Fibroblast of lung (primary cell): ENCODE measurements at regions not wholly inside any gene's neighbourhood (a gene's known extent, or its start where the extent isn't known, plus 50 kb on each side); places are given as distances from the start of the nearest gene placed in this dataset.

Experiments used
- DNase-seq, 2 donors: peaks; one replicate each; pipeline versions ENCODE4 v3.0.0 to v3.0.0-alpha.2; 2010; ENCODE audit warnings: low read depth in 2 of 2
- H2AFZ ChIP-seq: 2 replicates; pipeline ENCODE4 v1.5.1; 2012; ENCODE audit warnings: low read length, control low read depth, inconsistent platforms
- H3K27ac ChIP-seq: 2 replicates; pipeline ENCODE4 v1.5.1; 2011; ENCODE audit warnings: low read length, control low read depth; ENCODE audit not compliant: insufficient read depth
- H3K27me3 ChIP-seq: 2 replicates; pipeline ENCODE4 v1.5.1; 2011; ENCODE audit warnings: mild to moderate bottlenecking, low read length; ENCODE audit not compliant: control insufficient read depth, insufficient read depth
- H3K36me3 ChIP-seq: 2 replicates; pipeline ENCODE4 v1.5.1; 2011; ENCODE audit warnings: low read length; ENCODE audit not compliant: control insufficient read depth, insufficient read depth
- H3K4me1 ChIP-seq: 2 replicates; pipeline ENCODE4 v1.5.1; 2011; ENCODE audit warnings: low read length; ENCODE audit not compliant: control insufficient read depth, insufficient read depth; ENCODE audit errors: extremely low read depth
- H3K4me2 ChIP-seq: 2 replicates; pipeline ENCODE4 v1.5.1; 2011; ENCODE audit warnings: low read length, control low read depth; ENCODE audit not compliant: insufficient read depth; ENCODE audit errors: extremely low read depth
- H3K4me3 ChIP-seq, 4 experiments: fragments of 200-600 bp in 1 of 4; sonication (generic) in 1 of 4; replicated peaks in 1 of 4; 2 replicates each; pipeline ENCODE4 v1.5.1; 2011 to 2016; ENCODE audit warnings: low read length in 4 of 4, low read depth in 3 of 4, mild to moderate bottlenecking in 3 of 4, control low read depth in 2 of 4, inconsistent platforms in 1 of 4, mixed read lengths in 1 of 4; ENCODE audit not compliant: insufficient read depth in 1 of 4; ENCODE audit errors: control extremely low read depth in 1 of 4
- H3K79me2 ChIP-seq: 2 replicates; pipeline ENCODE4 v1.5.1; 2012; ENCODE audit warnings: mild to moderate bottlenecking, low read length, inconsistent platforms; ENCODE audit not compliant: control insufficient read depth, insufficient read depth
- H3K9ac ChIP-seq: 2 replicates; pipeline ENCODE4 v1.5.1; 2011; ENCODE audit warnings: mild to moderate bottlenecking, low read length, control low read depth; ENCODE audit not compliant: insufficient read depth
- H3K9me3 ChIP-seq: 2 replicates; pipeline ENCODE4 v1.5.1; 2012; ENCODE audit warnings: low read depth, low read length; ENCODE audit not compliant: control insufficient read depth, insufficient read depth
- H4K20me1 ChIP-seq: 2 replicates; pipeline ENCODE4 v1.5.1; 2011; ENCODE audit warnings: low read length; ENCODE audit not compliant: control insufficient read depth, insufficient read depth; ENCODE audit errors: extremely low read depth
- EZH2 ChIP-seq: IDR thresholded peaks from 2 replicates; pipeline ENCODE4 v1.5.1; 2012; ENCODE audit warnings: low read length, control low read depth, mild to moderate bottlenecking; ENCODE audit errors: missing control alignments
- TF ChIP-seq, protein P1 (sequence below), 2 donors: IDR thresholded peaks in 1 of 2; conservative IDR thresholded peaks in 1 of 2; 1 replicate in 1 of 2; 2 replicates in 1 of 2; pipeline ENCODE4 v1.5.1; 2011 to 2012; ENCODE audit warnings: low read length in 2 of 2, control low read depth in 1 of 2, inconsistent platforms in 1 of 2, low read depth in 1 of 2, mild to moderate bottlenecking in 1 of 2

DNA sequence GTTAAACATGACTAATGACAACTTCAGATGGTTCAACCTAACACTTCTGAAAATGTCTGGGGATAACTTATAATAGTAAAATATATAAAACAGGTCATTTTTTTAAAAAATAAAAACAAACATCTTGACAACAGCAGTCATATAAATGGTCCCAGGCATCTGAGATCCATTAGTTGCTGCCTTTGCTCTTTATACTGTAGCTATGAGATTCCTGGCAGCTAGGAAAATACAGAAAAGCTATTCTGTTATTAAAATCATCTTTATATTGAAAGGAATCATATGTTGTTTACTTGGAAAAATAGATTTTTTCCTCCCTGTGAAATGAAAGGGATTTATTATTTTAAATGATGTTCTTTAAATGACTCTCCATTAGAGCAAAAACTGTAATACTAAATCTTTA is 55.7 kb upstream of the DEUP1 start:
- no peak overlapping the region for H3K4me2 ChIP-seq
- H2AFZ ChIP-seq = no peak overlapping the region
- no peaks in the 10 kb centered on the region for H3K79me2 ChIP-seq
- no peaks in the 10 kb centered on the region for H3K36me3 ChIP-seq
- H3K27me3 ChIP-seq = no peaks in the 10 kb centered on the region
- H3K4me1 ChIP-seq = no peaks in the 10 kb centered on the region
- DNase-seq = no peak
- H3K27ac ChIP-seq = no peak overlapping the region
- H3K9me3 ChIP-seq = no peaks in the 10 kb centered on the region
- no peak overlapping the region for H3K4me3 ChIP-seq
- H4K20me1 ChIP-seq = no peaks in the 10 kb centered on the region
- TF ChIP-seq, protein P1, sequence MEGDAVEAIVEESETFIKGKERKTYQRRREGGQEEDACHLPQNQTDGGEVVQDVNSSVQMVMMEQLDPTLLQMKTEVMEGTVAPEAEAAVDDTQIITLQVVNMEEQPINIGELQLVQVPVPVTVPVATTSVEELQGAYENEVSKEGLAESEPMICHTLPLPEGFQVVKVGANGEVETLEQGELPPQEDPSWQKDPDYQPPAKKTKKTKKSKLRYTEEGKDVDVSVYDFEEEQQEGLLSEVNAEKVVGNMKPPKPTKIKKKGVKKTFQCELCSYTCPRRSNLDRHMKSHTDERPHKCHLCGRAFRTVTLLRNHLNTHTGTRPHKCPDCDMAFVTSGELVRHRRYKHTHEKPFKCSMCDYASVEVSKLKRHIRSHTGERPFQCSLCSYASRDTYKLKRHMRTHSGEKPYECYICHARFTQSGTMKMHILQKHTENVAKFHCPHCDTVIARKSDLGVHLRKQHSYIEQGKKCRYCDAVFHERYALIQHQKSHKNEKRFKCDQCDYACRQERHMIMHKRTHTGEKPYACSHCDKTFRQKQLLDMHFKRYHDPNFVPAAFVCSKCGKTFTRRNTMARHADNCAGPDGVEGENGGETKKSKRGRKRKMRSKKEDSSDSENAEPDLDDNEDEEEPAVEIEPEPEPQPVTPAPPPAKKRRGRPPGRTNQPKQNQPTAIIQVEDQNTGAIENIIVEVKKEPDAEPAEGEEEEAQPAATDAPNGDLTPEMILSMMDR (conservative IDR thresholded peaks at IDR 0.05 in 1 of 2, IDR thresholded peaks at IDR 0.05 in 1 of 2; ENCODE audit: low read depth in 1 of 2, low read length in 2 of 2) = no peak
- no peak for TF ChIP-seq EZH2
- H3K9ac ChIP-seq = no peak overlapping the region

DNA sequence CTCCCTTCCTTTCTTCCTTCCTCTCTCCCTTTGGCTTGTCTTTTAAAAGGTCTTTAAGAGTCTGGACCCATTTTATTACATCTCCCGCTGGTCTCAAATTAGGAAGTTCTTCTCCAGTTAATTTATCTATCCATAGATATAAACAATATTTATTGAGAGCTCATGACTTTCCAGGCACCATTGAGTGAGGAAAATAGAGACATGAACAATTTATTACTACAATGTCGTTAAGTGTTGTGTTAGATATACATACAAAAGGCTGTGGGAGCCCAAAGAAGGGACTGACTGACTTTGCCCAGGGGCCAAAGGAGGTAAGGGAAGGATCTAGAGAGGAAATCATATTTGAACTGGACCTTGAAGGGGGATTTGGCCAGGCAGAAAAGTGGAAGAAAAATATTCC is 51.6 kb upstream of the DEUP1 start:
- TF ChIP-seq EZH2 = no peak
- TF ChIP-seq, protein P1 (conservative IDR thresholded peaks at IDR 0.05 in 1 of 2, IDR thresholded peaks at IDR 0.05 in 1 of 2; ENCODE audit: low read depth in 1 of 2, low read length in 2 of 2) = no peak
- no peak overlapping the region for H3K27ac ChIP-seq
- H3K79me2 ChIP-seq = no peaks in the 10 kb centered on the region
- no peaks in the 10 kb centered on the region for H4K20me1 ChIP-seq
- H3K4me1 ChIP-seq = no peaks in the 10 kb centered on the region
- H3K9me3 ChIP-seq = no peaks in the 10 kb centered on the region
- no peaks in the 10 kb centered on the region for H3K27me3 ChIP-seq
- H3K4me3 ChIP-seq = no peak overlapping the region
- H3K36me3 ChIP-seq = no peaks in the 10 kb centered on the region
- DNase-seq = no peak
- H3K9ac ChIP-seq = no peak overlapping the region
- H3K4me2 ChIP-seq = no peak overlapping the region
- no peak overlapping the region for H2AFZ ChIP-seq

- no peak overlapping the region for H3K27ac ChIP-seq
- no peaks in the 10 kb centered on the region for H3K27me3 ChIP-seq
- no peaks in the 10 kb centered on the region for H3K4me1 ChIP-seq
- H2AFZ ChIP-seq = no peak overlapping the region
- H3K36me3 ChIP-seq = no peaks in the 10 kb centered on the region
- no peak overlapping the region for H3K4me2 ChIP-seq
- DNase-seq = no peak
- H3K4me3 ChIP-seq = no peak overlapping the region
- TF ChIP-seq EZH2 = no peak
- TF ChIP-seq, protein P1 (conservative IDR thresholded peaks at IDR 0.05 in 1 of 2, IDR thresholded peaks at IDR 0.05 in 1 of 2; ENCODE audit: low read depth in 1 of 2, low read length in 2 of 2) = no peak
- no peak overlapping the region for H3K9ac ChIP-seq
- H3K79me2 ChIP-seq = no peaks in the 10 kb centered on the region
- no peaks in the 10 kb centered on the region for H3K9me3 ChIP-seq
- H4K20me1 ChIP-seq = no peaks in the 10 kb centered on the region
These were observed 50.6 kb upstream of the DEUP1 start for GRCh38 chr11:93279851-93280347.
